ENCODE measurements at regions not wholly inside any gene's neighbourhood (a gene's known extent, or its start where the extent isn't known, plus 50 kb on each side); places are given as distances from the start of the nearest gene placed in this dataset.

- DNase-seq: no peak
Observed at GRCh38 chr16:5556158-5556810, 458.7 kb upstream of the EEF2KMT start.

DNA sequence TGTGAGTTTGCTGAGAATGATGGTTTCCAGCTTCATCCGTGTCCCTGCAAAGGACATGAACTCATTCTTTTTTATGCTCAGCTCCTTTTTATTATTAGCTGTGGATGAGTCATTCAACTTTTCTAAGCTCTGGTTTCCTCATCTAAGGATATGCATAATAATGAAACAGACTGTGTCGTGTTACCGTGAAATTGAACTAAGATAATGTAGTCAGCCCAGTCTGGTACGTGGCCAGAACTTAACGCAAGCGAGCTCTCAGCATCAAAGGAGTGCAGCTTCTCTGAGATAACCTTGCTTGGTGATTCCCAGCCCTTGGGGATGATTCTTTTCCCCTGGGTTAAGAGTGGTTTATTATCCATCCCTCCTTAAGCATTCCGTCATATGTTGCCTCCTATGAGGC lies 454.3 kb upstream of the EEF2KMT start:
- no peak for DNase-seq

DNA sequence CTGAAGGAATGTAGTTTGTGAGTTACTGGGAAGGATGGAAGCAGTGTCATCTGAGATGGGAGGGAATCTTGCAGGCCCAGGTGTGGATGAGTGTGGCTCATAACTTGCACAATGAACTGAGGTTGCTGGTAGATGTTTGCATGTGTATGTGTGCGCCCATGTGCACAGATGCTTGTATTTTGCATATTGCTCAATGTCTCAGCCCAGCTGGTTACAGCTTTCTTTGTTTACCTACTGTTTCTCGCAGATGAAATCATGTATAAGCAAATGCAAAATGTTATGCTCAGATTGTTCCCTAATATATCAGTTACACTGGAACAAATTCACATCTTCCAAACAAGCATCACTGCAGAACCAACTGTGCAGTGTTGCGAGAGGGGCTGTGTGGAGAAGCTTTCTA lies 452.2 kb upstream of the EEF2KMT start:
- DNase-seq: no peak

- DNase-seq: no peak
Observed at GRCh38 chr16:5541356-5541755, 443.8 kb upstream of the EEF2KMT start.

GRCh38 chr16:5537347-5537746 lies 439.8 kb upstream of the EEF2KMT start:
- no peak for DNase-seq

- no peak for DNase-seq
Observed at GRCh38 chr16:5533321-5533888, 435.8 kb upstream of the EEF2KMT start.

GRCh38 chr16:5527817-5528216 lies 430.2 kb upstream of the EEF2KMT start:
- no peak for DNase-seq

DNA sequence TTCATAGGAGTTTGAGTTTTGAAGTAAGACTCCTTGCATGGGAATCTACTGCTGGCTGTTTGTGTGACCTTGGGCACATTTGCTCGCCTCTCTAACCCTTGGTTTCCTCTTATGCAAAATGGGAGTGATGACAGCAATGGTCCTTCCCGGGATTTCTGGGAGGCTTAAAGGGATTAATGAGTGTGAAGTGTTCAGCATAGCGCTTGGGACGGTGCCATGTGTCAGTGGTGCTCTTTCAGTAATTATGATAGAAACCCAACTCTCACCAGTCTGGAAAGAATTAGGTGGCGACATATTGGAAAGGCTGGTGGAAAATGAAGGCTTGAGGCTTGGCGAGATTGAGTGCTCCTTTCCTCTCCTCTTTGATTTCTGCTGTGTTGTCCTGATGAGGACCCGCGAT lies 429.2 kb upstream of the EEF2KMT start:
- no peak for DNase-seq

GRCh38 chr16:5523829-5524228 lies 426.2 kb upstream of the EEF2KMT start:
- DNase-seq: no peak

- no peak for DNase-seq
Observed at GRCh38 chr16:5516115-5516514, 418.5 kb upstream of the EEF2KMT start.

DNA sequence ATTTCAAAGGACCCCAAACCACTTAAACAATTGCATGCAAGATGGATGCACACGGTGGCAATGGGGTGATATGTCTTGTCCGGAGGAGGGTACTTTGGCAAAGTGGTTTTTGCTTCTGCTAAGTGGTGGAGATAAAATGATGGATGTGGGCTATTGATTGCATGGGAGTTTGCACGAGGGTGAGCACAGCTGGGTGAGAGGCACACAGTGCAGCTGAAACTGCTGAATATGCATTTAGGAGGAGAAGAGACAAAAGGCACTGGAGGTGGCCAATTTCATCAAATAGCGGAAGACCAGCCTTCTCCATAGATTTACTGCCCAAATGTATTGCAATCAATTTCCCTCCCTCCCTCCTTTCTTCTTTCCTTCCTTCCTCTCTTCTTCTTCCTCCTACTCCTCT lies 414.4 kb upstream of the EEF2KMT start:
- no peak for DNase-seq

GRCh38 chr16:5510819-5511370 lies 413.3 kb upstream of the EEF2KMT start:
- no peak for DNase-seq

DNA sequence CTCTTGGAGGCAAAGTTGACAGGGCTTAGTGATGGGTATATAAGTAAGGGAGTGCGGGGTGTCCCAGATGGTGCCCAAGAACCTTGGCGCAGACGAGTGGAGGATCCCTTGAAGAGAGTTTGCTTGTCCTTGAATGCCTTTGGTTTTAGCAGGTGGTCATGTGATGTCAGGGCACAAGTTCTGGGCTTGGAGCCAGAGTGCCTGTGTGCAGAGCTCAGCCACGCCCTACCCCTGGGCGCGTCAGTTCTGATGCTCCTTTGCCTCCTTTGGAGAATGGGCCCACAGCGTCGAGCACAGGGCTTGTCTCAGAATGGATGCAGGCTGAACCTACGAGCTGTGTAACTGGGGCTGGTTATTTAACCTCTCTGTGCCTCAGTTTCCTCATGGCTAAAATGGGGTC lies 412.2 kb upstream of the EEF2KMT start:
- DNase-seq: no peak

GRCh38 chr16:5509336-5509735 lies 411.7 kb upstream of the EEF2KMT start:
- DNase-seq: no peak

GRCh38 chr16:5508371-5508770 lies 410.8 kb upstream of the EEF2KMT start:
- no peak for DNase-seq

GRCh38 chr16:5506021-5506420 lies 408.4 kb upstream of the EEF2KMT start:
- DNase-seq: no peak

DNA sequence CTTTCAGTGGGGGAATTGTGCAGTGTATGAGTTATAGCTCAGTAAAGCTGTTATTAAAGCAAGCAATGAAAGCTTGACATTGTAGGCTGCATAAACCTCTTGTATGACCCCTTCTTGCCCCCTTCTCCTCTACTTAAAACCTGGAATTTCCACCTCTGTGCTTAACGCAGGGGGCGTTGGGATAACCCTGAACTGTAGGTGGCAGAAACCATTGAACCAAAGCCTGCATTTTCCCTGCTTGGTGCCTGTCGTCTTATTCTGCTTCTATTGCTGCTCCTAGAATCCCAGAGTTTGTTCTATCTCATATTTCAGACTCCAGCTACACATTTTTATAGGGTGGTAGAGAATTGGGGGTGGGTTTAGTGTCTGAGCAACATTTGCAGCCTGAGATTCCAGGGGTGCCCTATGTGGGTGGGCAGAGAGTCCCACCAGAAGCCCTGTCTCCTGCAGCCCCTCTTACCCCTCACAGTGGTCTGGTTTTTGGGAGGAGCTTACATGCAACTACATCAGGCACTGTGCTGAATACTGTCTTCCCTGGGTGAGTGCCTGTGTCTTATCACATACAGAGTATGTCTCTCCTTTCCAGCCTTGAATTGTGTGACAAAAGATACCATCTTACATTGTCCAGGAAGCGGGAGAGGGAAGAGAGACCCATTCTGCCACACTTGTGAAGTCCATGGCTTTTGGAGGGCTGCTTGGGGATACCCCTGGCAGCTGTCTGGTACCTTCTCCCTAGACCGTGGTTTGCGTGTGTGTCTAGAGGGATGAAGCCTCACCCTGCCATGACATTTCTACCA lies 407.7 kb upstream of the EEF2KMT start:
- DNase-seq: no peak

- no peak for DNase-seq
Observed at GRCh38 chr16:5504064-5504781, 406.6 kb upstream of the EEF2KMT start.

GRCh38 chr16:5502944-5503343 lies 405.3 kb upstream of the EEF2KMT start:
- no peak for DNase-seq

DNA sequence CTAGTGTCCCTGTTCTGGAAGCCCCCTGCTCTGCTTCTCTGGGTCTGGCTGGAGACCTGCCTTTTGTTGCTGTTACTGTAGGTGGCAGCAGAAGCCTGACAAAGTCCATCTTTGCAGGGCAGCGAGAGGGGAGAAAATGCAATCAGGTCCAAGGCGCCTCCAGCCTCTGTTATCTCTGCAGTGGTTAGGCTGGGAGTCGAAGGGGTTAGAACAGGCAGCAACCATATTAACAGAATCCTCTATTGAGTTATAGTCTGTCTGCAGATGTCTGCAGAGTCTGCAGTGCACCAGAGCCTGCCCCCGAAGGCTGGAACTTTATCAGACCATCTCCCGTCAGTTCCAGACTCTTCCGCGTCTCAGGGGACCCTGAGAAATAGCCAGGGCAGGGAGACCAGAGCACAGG lies 404.9 kb upstream of the EEF2KMT start:
- no peak for DNase-seq

DNA sequence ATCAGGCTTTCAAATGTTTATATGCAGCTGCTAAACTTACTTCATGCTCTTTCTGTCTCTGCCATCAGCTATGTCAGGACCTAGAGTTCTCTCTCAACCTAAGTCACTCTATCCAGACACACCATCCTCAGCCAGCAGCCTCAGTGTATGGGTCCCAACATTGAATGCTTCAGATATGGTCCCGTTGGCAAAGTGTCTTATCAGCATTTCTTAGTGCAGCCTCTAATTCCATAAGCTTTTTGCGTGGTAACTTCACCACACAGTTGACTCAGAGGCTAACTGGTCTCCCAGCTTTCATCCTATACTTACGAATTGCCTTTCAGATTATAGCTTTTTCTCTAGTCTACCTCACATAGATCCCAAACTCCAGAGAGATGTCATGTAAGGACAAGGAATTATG lies 402.9 kb upstream of the EEF2KMT start:
- no peak for DNase-seq

- no peak for DNase-seq
Observed at GRCh38 chr16:5498562-5498961, 401.0 kb upstream of the EEF2KMT start.

GRCh38 chr16:5496013-5496412 lies 398.4 kb upstream of the EEF2KMT start:
- DNase-seq: no peak

All from CD4-positive, alpha-beta T cell treated with Interleukin-10 for 1 hour (primary cell).